ENCODE measurements at regions not wholly inside any gene's neighbourhood (a gene's known extent, or its start where the extent isn't known, plus 50 kb on each side); places are given as distances from the start of the nearest gene placed in this dataset.
A peak's percentile ranks its signal among the peaks of the same experiment; 100 is the strongest.

DNA sequence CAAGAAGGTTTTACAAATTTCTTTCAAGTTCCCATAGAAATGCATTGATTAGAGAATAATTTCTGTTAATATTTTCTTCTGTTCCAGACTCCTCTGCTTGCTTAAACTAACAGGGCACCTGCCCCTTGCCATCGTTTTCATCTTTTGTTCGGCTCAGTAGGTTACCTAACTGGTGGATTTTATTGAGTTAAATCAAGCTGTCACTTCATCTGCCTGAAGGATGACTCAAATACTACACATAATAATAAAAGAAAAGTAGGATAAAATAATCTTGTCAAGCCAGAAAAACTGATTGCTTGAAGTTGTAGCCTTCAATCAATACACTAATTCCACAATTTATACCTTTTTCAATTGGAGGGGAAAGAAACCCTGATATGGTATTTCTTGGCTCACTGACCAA, 234.0 kb downstream of the NR4A2 start:
- H3K4me2 ChIP-seq (ENCODE audit: insufficient read depth, insufficient read length, low read length), result no peak overlapping the region
- no peak overlapping the region for H2BK15ac ChIP-seq (ENCODE audit: low read depth, low read length)
- H3K18ac ChIP-seq (ENCODE audit: insufficient read length, low read depth, low read length), result no peak overlapping the region
- Mint-ChIP-seq H3K4me3 (no peak overlapping the region), H3K9me3 (no peaks in the 10 kb centered on the region; a peak in 1 of 5 replicates), H3K27me3 (ENCODE audit: low read depth) (no peaks in the 10 kb centered on the region), H3K4me1 (peaks cover 16 to 18% of the 10 kb centered on the region in 2 experiments), H3K36me3 (ENCODE audit: insufficient read depth in 1 of 3, low read depth in 3 of 3) (no peaks in the 10 kb centered on the region), H3K27ac (0 out of 7 replicates have a peak overlapping the region, but pooled peaks of 1 of the 3 experiments have one; percentile 57)
- H4K8ac ChIP-seq (replicated peaks; ENCODE audit: insufficient read length, low read depth, low read length), result no peak overlapping the region
- no peak for DNase-seq
- H2BK20ac ChIP-seq (ENCODE audit: low read depth, low read length, poor library complexity, severe bottlenecking), result no peak overlapping the region
- H3K4me1 ChIP-seq (ENCODE audit: insufficient read depth, low read length), result no peaks in the 10 kb centered on the region
- H4K91ac ChIP-seq (ENCODE audit: insufficient read length, low read depth, low read length), result no peak overlapping the region
- no CpG with 5 or more reads among the region's 2 CpGs for WGBS (ENCODE audit: extremely low coverage, insufficient read length, low lambda C conversion rate)
- no peak overlapping the region for H2BK120ac ChIP-seq (ENCODE audit: low read depth, low read length, poor library complexity, severe bottlenecking)
- no peak overlapping the region for H2BK12ac ChIP-seq (ENCODE audit: insufficient read length, low read depth, low read length)
- no peak overlapping the region for H2AFZ ChIP-seq (ENCODE audit: low read length)
- no peaks in the 10 kb centered on the region for H3K79me2 ChIP-seq (ENCODE audit: insufficient read depth, low read length)
- no peak overlapping the region for H3K14ac ChIP-seq (ENCODE audit: insufficient read depth, low read length)
- TF ChIP-seq, protein P1, sequence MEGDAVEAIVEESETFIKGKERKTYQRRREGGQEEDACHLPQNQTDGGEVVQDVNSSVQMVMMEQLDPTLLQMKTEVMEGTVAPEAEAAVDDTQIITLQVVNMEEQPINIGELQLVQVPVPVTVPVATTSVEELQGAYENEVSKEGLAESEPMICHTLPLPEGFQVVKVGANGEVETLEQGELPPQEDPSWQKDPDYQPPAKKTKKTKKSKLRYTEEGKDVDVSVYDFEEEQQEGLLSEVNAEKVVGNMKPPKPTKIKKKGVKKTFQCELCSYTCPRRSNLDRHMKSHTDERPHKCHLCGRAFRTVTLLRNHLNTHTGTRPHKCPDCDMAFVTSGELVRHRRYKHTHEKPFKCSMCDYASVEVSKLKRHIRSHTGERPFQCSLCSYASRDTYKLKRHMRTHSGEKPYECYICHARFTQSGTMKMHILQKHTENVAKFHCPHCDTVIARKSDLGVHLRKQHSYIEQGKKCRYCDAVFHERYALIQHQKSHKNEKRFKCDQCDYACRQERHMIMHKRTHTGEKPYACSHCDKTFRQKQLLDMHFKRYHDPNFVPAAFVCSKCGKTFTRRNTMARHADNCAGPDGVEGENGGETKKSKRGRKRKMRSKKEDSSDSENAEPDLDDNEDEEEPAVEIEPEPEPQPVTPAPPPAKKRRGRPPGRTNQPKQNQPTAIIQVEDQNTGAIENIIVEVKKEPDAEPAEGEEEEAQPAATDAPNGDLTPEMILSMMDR (conservative IDR thresholded peaks at IDR 0.05), result no peak
- H3K9ac ChIP-seq (ENCODE audit: extremely low read depth, insufficient read length, low read length), result no peak overlapping the region
- no peak overlapping the region for H3K23ac ChIP-seq (ENCODE audit: insufficient read length, low read depth, low read length)
- H4K5ac ChIP-seq (ENCODE audit: insufficient read length, low read depth, low read length), result no peak overlapping the region
- H3K27me3 ChIP-seq (ENCODE audit: insufficient read depth, low read length), result no peaks in the 10 kb centered on the region
- no peaks in the 10 kb centered on the region for H3K9me3 ChIP-seq (ENCODE audit: control insufficient read depth, low read depth, low read length)
- H2BK5ac ChIP-seq (ENCODE audit: insufficient read length, low read length), result no peak overlapping the region
- no peak overlapping the region for H3K56ac ChIP-seq (ENCODE audit: insufficient read length, low read depth, low read length)
- H3K23me2 ChIP-seq (ENCODE audit: insufficient read length, low read depth, low read length, poor library complexity, severe bottlenecking), result no peaks in the 10 kb centered on the region
- H2AK5ac ChIP-seq (ENCODE audit: insufficient read length, low read length), result no peak overlapping the region
- peaks cover 2% of the 10 kb centered on the region for H3K79me1 ChIP-seq (ENCODE audit: insufficient read depth, low read depth, low read length, poor library complexity, severe bottlenecking)
- no peak overlapping the region for H3K4ac ChIP-seq (ENCODE audit: low read depth, low read length)
- H3T11ph ChIP-seq (ENCODE audit: low read length), result no peak overlapping the region
- H3K27ac ChIP-seq (ENCODE audit: insufficient read length, low read depth, low read length), result no peak overlapping the region
- no peaks in the 10 kb centered on the region for H4K20me1 ChIP-seq (ENCODE audit: control insufficient read depth, insufficient read depth, insufficient read length)

Measured in H9 (cell line).